Spleen (tissue), 11 donors: ENCODE measurements at regions not wholly inside any gene's neighbourhood (a gene's known extent, or its start where the extent isn't known, plus 50 kb on each side); places are given as distances from the start of the nearest gene placed in this dataset.

Experiments used
- DNase-seq: peaks from one replicate; pipeline ENCODE4 v3.0.0-alpha.2; 2020
- H3K27ac ChIP-seq, 8 donors: fragments of 200-600 bp; sonication (generic) in 7 of 8; 1 replicate in 4 of 8; 2 replicates in 4 of 8; pipeline versions ENCODE4 v1.5.0 to v1.8.0; 2016 to 2021; ENCODE audit warnings: inconsistent platforms in 4 of 8, mild to moderate bottlenecking in 4 of 8, moderate library complexity in 1 of 8
- H3K27me3 ChIP-seq, 7 donors: fragments of 200-600 bp; sonication (generic) in 6 of 7; replicated peaks in 1 of 7; 1 replicate in 4 of 7; 2 replicates in 3 of 7; pipeline versions ENCODE4 v1.5.0 to v1.8.0; 2016 to 2021; ENCODE audit warnings: inconsistent platforms in 3 of 7, mild to moderate bottlenecking in 1 of 7
- H3K36me3 ChIP-seq, 6 donors: fragments of 200-600 bp; sonication (generic) in 5 of 6; 1 replicate in 4 of 6; 2 replicates in 2 of 6; pipeline versions ENCODE4 v1.5.0 to v1.8.0; 2016 to 2021; ENCODE audit warnings: inconsistent platforms in 2 of 6
- H3K4me1 ChIP-seq, 6 donors: fragments of 200-600 bp; sonication (generic) in 5 of 6; 1 replicate in 3 of 6; 2 replicates in 3 of 6; pipeline versions ENCODE4 v1.5.0 to v1.8.0; 2016 to 2021; ENCODE audit warnings: inconsistent platforms in 3 of 6
- H3K4me3 ChIP-seq, 8 donors: fragments of 200-600 bp; sonication (generic) in 7 of 8; 1 replicate in 4 of 8; 2 replicates in 4 of 8; pipeline versions ENCODE4 v1.5.0 to v1.8.0; 2016 to 2021; ENCODE audit warnings: inconsistent platforms in 4 of 8, mild to moderate bottlenecking in 4 of 8, moderate library complexity in 2 of 8
- H3K9me3 ChIP-seq, 8 donors: fragments of 200-600 bp; sonication (generic) in 7 of 8; 1 replicate in 4 of 8; 2 replicates in 4 of 8; pipeline versions ENCODE4 v1.5.0 to v1.8.0; 2016 to 2021; ENCODE audit warnings: inconsistent platforms in 4 of 8
- POLR2A ChIP-seq, 3 donors: fragments of 450-650 bp; IDR thresholded peaks; one replicate each; pipeline ENCODE4 v1.5.1; 2017; ENCODE audit warnings: antibody characterized with exemption in 3 of 3, mild to moderate bottlenecking in 1 of 3
- POLR2AphosphoS5 ChIP-seq, 3 donors: sonication (generic); formaldehyde crosslinking; IDR thresholded peaks; one replicate each; pipeline ENCODE4 v1.5.1; 2017; ENCODE audit warnings: antibody characterized with exemption in 3 of 3
- WGBS, 5 donors: extraction: QIAGEN DNeasy Blood & Tissue Kit in 3 of 5; methylation state at CpG; one replicate each; pipeline versions ENCODE4 v1.1.5 to v1.1.7; 2013 to 2018; 5-methylcytosine and 5-hydroxymethylcytosine counted together
- intact Hi-C: fragments of 100-400 bp; cut with DNase I; formaldehyde crosslinking; loops from one replicate; pipeline ENCODE4 v1.15.0; 2023; ENCODE audit warnings: low total_unique reads
- TF ChIP-seq, protein P1 (sequence below), 11 experiments: fragments of 200-600 bp in 7 of 11; fragments of 450-650 bp in 4 of 11; sonication (generic) in 4 of 11; IDR thresholded peaks in 8 of 11; conservative IDR thresholded peaks in 3 of 11; 1 replicate in 7 of 11; 2 replicates in 4 of 11; pipeline versions ENCODE4 v1.4.0 to v1.8.0; 2016 to 2021; ENCODE audit warnings: antibody characterized with exemption in 11 of 11, inconsistent platforms in 4 of 11, mild to moderate bottlenecking in 1 of 11
- donor health status: healthy with polysubstance abuse.
- donor health status: DM: no; HTN: no; CAD: no; lungs with moderate emphysema.
- donor health status: DM: no; HTN: no; CAD: no.
- donor health status: Bipolar disorder and iron deficiency.
- donor health status: healthy.
- donor health status: DM: no; HTN: no; CAD: no.
- donor health status: DM: yes; HTN: yes; CAD: no.

DNA sequence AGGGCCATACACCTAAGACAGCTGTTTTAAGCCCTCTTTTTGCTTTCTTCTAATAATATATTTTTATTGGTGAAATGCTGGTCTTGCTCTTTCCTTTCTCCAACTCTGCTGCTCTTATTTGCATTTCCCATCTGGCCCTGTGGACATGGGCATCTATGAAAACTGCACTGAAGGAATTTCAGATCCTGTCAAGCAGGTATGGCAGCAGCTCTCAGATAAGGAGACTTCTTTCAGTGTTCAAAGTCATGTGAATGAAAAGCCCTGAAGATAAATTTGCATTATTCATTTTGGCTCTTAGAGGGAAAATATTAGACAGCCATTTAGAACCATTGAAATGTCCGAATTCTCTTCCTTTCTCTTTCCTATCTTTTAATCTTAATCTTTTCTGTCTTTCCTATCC is 668.0 kb upstream of the RIOK2 start:
- WGBS, 5 donors: 63 to 83% (median 74%) methylated on average over 1 of the region's 1 CpG
- H3K4me3 ChIP-seq: no peak overlapping the region
- no peak for DNase-seq
- no peaks in the 10 kb centered on the region for H3K36me3 ChIP-seq
- intact Hi-C loops: no loop called here
- H3K27me3 ChIP-seq: no peaks in the 10 kb centered on the region
- peaks cover 0 to 20% (median 10%) of the 10 kb centered on the region in 8 donors for H3K9me3 ChIP-seq
- no peaks in the 10 kb centered on the region for H3K4me1 ChIP-seq
- TF ChIP-seq POLR2AphosphoS5 (IDR thresholded peaks at IDR 0.05) (no peak), POLR2A (IDR thresholded peaks at IDR 0.05) (no peak)
- TF ChIP-seq, protein P1, sequence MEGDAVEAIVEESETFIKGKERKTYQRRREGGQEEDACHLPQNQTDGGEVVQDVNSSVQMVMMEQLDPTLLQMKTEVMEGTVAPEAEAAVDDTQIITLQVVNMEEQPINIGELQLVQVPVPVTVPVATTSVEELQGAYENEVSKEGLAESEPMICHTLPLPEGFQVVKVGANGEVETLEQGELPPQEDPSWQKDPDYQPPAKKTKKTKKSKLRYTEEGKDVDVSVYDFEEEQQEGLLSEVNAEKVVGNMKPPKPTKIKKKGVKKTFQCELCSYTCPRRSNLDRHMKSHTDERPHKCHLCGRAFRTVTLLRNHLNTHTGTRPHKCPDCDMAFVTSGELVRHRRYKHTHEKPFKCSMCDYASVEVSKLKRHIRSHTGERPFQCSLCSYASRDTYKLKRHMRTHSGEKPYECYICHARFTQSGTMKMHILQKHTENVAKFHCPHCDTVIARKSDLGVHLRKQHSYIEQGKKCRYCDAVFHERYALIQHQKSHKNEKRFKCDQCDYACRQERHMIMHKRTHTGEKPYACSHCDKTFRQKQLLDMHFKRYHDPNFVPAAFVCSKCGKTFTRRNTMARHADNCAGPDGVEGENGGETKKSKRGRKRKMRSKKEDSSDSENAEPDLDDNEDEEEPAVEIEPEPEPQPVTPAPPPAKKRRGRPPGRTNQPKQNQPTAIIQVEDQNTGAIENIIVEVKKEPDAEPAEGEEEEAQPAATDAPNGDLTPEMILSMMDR (IDR thresholded peaks at IDR 0.05 in 8 of 11, conservative IDR thresholded peaks at IDR 0.05 in 3 of 11): no peak
- H3K27ac ChIP-seq: no peak overlapping the region

DNA sequence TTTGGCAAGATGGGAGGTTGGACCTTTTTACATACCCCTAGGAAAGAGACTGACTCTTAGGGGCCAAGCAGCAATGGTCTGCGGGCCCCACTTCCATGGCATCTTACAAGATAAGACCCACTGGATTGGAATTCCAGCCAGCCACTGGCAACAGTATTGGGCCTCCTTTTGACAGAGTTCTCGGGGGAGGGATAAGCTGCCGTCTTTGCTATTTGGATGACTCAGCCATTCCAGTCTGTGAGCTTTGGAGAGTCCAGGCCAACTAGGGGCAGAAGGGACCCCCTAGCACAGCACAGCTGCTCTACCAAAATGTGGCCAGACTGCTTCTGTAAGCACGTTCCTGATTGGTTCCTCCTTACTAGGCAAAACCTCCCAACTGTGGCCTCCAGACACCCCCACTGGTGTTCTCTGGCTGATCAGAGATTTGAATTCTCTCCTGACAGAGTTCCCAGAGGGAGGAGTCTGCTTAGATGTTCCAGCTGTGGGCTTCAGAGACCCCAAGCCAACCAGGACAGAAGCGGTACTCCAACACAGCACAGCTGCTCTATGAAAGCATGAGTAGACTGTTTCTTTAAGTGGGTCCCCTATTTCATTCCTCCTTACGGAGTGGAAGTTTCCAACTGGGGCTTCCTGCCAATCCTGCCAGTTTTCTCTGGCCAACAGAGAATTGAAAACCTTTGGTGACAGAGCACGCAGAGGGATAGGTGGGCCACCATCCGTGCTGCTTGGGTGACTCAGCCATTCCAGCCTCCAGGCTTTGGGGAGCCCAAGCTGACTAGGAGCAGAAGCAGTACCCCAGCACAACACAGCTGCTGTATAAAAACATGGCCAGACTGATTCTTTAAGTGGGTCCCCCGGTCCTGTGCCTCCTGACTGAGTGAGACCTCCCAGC is 672.1 kb upstream of the RIOK2 start:
- DNase-seq: peak; percentile 59
- WGBS, 5 donors: 74 to 87% (median 75%) methylated on average over 7 to 9 of the region's 9 CpGs
- intact Hi-C loops: no loop called here
- no peak for TF ChIP-seq POLR2AphosphoS5 (IDR thresholded peaks at IDR 0.05)
- TF ChIP-seq, protein P1 (IDR thresholded peaks at IDR 0.05 in 8 of 11, conservative IDR thresholded peaks at IDR 0.05 in 3 of 11): no peak
- TF ChIP-seq POLR2A (IDR thresholded peaks at IDR 0.05): no peak
- Histone ChIP-seq H3K27me3 (no peaks in the 10 kb centered on the region), H3K4me1 (no peaks in the 10 kb centered on the region), H3K4me3 (no peak overlapping the region), H3K36me3 (no peaks in the 10 kb centered on the region), H3K9me3 (peaks cover 0 to 45% (median 21%) of the 10 kb centered on the region in 8 donors), H3K27ac (no peak overlapping the region)

DNA sequence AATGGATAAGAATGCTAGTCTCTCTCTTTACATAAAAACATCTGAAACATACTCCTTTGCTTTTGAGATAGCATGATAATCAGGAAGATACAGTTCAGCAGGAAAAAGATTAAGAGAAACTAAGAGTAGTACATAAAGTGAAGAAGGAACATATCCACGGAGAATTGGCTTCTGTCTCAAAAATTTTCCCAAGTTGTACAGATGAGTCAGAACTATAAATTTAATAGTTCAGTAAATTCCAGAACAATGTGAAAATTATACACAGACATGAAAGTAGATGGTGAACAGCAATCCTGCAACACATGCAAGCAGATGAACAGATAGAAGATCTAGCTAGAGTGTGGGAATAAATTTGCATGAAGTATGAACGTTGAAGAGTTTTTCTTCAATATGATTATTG is 691.4 kb upstream of the RIOK2 start:
- no peak for DNase-seq
- no peaks in the 10 kb centered on the region for H3K27me3 ChIP-seq
- no peak for TF ChIP-seq POLR2A (IDR thresholded peaks at IDR 0.05)
- TF ChIP-seq, protein P1 (IDR thresholded peaks at IDR 0.05 in 8 of 11, conservative IDR thresholded peaks at IDR 0.05 in 3 of 11): no peak
- TF ChIP-seq POLR2AphosphoS5 (IDR thresholded peaks at IDR 0.05): no peak
- no peaks in the 10 kb centered on the region for H3K36me3 ChIP-seq
- no peaks in the 10 kb centered on the region for H3K4me1 ChIP-seq
- H3K4me3 ChIP-seq: no peak overlapping the region
- H3K27ac ChIP-seq: no peak overlapping the region
- peaks cover 0 to 6% (median 2%) of the 10 kb centered on the region in 8 donors for H3K9me3 ChIP-seq
- WGBS, 5 donors: 79 to 91% (median 81%) methylated on average over 2 of the region's 2 CpGs
- intact Hi-C loops: no loop called here

DNA sequence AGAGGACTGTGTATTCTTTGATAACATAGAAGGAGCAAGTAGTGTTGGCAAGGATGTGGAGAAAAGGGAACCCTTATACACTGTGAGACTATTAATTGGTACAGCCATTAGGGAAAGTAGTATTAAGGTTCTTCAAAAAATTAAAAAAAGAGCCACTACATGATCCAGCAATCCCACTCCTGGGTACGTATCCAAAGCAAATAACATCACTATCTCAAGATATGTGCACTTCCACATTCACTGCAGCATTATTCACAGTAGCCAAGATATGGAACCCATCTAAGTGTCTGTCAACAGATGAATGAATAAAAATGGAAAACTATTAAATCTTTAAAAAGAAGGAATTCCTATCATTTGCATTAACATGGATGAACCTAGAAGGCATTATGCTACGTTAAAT is 693.2 kb upstream of the RIOK2 start:
- Histone ChIP-seq H3K27ac (no peak overlapping the region), H3K27me3 (no peaks in the 10 kb centered on the region), H3K36me3 (no peaks in the 10 kb centered on the region), H3K9me3 (no peaks in the 10 kb centered on the region), H3K4me1 (no peaks in the 10 kb centered on the region), H3K4me3 (no peak overlapping the region)
- DNase-seq: no peak
- intact Hi-C loops: no loop called here
- WGBS, 5 donors: 63 to 80% (median 73%) methylated on average over 2 of the region's 2 CpGs
- TF ChIP-seq POLR2A (IDR thresholded peaks at IDR 0.05) (no peak), POLR2AphosphoS5 (IDR thresholded peaks at IDR 0.05) (no peak)
- TF ChIP-seq, protein P1 (IDR thresholded peaks at IDR 0.05 in 8 of 11, conservative IDR thresholded peaks at IDR 0.05 in 3 of 11): no peak
